A673 (cell line): ENCODE measurements at regions not wholly inside any gene's neighbourhood (a gene's known extent, or its start where the extent isn't known, plus 50 kb on each side); places are given as distances from the start of the nearest gene placed in this dataset.

Experiments
- CTCF ChIP-seq: fragments of 300-800, 200-600 bp; sonication (generic); conservative IDR thresholded peaks from 2 replicates; pipeline ENCODE4 v1.5.1; 2017; ENCODE audit warnings: low read depth, mild to moderate bottlenecking, antibody characterized with exemption, low read length, moderate library complexity, mixed read lengths
- EZH2 ChIP-seq: fragments of 200-600 bp; sonication (generic); IDR thresholded peaks from 2 replicates; pipeline ENCODE4 v1.6.1; 2017; ENCODE audit warnings: borderline replicate concordance, low read depth, mild to moderate bottlenecking, mixed read lengths, antibody characterized with exemption, low read length; ENCODE audit not compliant: poor library complexity, severe bottlenecking

GRCh38 chr5:44542470-44542869 is 153.2 kb upstream of the FGF10 start:
- TF ChIP-seq CTCF (no peak), EZH2 (no peak)
